ENCODE measurements at regions not wholly inside any gene's neighbourhood (a gene's known extent, or its start where the extent isn't known, plus 50 kb on each side); places are given as distances from the start of the nearest gene placed in this dataset.

DNA sequence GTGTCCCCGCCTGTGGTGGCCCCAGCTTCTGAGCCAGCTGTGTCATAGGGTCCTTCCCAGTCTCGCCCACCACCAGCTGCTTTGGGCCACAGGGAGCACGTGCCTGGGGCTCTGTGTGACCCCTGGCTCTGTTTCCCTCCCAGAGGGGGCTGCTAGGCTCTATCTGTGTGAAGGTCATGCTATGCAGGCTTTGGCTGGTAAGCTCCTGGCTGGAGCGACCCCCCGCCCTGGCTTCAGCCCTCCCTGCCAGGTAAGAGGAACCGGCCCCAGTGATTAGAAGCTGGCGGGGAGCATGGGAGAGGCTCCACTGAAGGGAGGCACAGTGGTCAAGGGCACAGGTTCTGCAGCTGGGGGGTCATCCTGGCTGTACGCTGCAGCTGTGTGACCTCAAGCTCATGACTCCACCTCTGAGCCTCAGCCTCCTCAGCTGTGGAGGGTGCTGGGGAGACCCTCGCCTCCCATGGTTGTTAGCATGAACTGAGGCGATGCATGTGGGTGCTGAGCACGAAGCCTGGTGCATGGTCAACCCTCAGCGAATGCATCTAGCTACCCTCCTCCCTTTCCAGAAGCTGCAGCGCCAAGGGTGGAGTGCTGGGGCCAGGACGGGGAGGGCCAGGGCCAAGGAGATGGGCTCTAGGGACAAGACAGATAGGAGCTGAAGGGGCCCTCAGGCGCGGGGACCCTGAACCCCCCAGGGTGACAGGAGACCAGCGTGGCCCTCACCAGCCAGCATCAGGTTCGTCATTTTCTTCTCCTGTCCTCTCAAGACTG is 163.8 kb upstream of the MVB12B start:
- Histone ChIP-seq H3K27ac (ENCODE audit: control insufficient read depth, insufficient read depth, low read length) (no peak overlapping the region), H3K9ac (ENCODE audit: control insufficient read depth, extremely low read depth, insufficient read depth, low read length) (no peak overlapping the region), H3K4me3 (ENCODE audit: control insufficient read depth in 2 of 3, extremely low read depth in 1 of 3, insufficient read depth in 2 of 3, low read depth in 1 of 3, low read length in 3 of 3) (no peak overlapping the region), H3K27me3 (ENCODE audit: control insufficient read depth, extremely low read depth, insufficient read depth, low read length) (no peaks in the 10 kb centered on the region), H2AFZ (ENCODE audit: control insufficient read depth, low read length) (no peak overlapping the region), H3K9me3 (ENCODE audit: control insufficient read depth, low read depth, low read length) (no peaks in the 10 kb centered on the region), H3K9me1 (ENCODE audit: control insufficient read depth, extremely low read depth, insufficient read depth, low read length) (no peaks in the 10 kb centered on the region), H4K20me1 (ENCODE audit: control insufficient read depth, extremely low read depth, insufficient read depth, low read length) (no peaks in the 10 kb centered on the region), H3K4me1 (ENCODE audit: control insufficient read depth, extremely low read depth, insufficient read depth, low read length) (no peaks in the 10 kb centered on the region), H3K36me3 (ENCODE audit: control insufficient read depth in 2 of 2, extremely low read depth in 1 of 2, insufficient read depth in 2 of 2, low read length in 2 of 2) (no peaks in the 10 kb centered on the region), H3K79me2 (ENCODE audit: control insufficient read depth, insufficient read depth, low read length) (no peaks in the 10 kb centered on the region), H3K4me2 (ENCODE audit: control insufficient read depth, extremely low read depth, insufficient read depth, low read depth, low read length) (no peak overlapping the region)
- TF ChIP-seq, protein P1, sequence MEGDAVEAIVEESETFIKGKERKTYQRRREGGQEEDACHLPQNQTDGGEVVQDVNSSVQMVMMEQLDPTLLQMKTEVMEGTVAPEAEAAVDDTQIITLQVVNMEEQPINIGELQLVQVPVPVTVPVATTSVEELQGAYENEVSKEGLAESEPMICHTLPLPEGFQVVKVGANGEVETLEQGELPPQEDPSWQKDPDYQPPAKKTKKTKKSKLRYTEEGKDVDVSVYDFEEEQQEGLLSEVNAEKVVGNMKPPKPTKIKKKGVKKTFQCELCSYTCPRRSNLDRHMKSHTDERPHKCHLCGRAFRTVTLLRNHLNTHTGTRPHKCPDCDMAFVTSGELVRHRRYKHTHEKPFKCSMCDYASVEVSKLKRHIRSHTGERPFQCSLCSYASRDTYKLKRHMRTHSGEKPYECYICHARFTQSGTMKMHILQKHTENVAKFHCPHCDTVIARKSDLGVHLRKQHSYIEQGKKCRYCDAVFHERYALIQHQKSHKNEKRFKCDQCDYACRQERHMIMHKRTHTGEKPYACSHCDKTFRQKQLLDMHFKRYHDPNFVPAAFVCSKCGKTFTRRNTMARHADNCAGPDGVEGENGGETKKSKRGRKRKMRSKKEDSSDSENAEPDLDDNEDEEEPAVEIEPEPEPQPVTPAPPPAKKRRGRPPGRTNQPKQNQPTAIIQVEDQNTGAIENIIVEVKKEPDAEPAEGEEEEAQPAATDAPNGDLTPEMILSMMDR (optimal IDR thresholded peaks at IDR 0.05 in 1 of 3, IDR thresholded peaks at IDR 0.05 in 1 of 3, conservative IDR thresholded peaks at IDR 0.05 in 1 of 3; ENCODE audit: extremely low read depth in 1 of 3, insufficient read depth in 2 of 3, low read length in 3 of 3) = no peak
- TF ChIP-seq EZH2 (IDR thresholded peaks at IDR 0.05; ENCODE audit: low read length) = no peak
- DNase-seq (ENCODE audit: low read depth, low spot score) (no peak), FAIRE-seq (no peak)
- dilution Hi-C loops (cut with MboI; ENCODE audit: extremely low pct_ligation_motif_present, low sequenced_read_pairs) = no loop called here

DNA sequence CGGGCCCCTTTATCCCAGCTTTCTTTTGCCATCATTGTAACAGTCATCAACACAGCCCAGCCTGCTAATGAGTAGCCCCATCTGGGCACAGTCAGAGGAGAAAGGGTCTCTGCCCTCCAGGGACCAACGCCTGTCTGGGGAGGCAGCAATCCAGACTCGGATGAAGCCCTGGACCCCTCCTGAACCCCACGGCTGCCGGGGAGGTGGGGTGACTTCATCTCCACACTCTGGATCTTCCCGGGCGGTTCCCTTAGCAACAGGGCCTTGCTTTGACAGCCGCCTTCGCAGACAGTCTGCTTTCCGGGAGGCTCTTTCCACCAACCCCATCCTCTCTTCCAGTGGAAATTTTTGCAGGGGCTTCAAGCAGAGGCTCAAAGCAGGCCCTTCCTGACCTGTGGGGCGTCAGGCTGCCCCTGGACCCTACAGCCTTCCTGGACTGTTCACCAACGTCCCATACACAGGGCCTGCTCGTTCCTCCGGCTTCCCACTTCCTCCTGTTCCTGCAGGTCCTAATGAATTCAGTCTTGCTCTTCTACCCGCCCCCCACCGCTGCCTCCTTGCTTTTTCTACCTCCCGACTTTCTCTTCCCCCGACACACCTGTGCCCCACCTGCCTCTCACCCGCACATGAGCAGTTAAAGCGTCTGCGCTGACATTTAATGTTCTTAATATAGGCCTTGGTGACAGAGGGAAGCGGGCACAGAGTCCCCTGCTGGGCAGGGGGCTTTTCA is 161.7 kb upstream of the MVB12B start:
- Histone ChIP-seq H3K4me2 (ENCODE audit: control insufficient read depth, extremely low read depth, insufficient read depth, low read depth, low read length) (no peak overlapping the region), H3K9me3 (ENCODE audit: control insufficient read depth, low read depth, low read length) (no peaks in the 10 kb centered on the region), H3K27ac (ENCODE audit: control insufficient read depth, insufficient read depth, low read length) (no peak overlapping the region), H3K9ac (ENCODE audit: control insufficient read depth, extremely low read depth, insufficient read depth, low read length) (no peak overlapping the region), H4K20me1 (ENCODE audit: control insufficient read depth, extremely low read depth, insufficient read depth, low read length) (no peaks in the 10 kb centered on the region), H2AFZ (ENCODE audit: control insufficient read depth, low read length) (no peak overlapping the region), H3K79me2 (ENCODE audit: control insufficient read depth, insufficient read depth, low read length) (no peaks in the 10 kb centered on the region), H3K36me3 (ENCODE audit: control insufficient read depth in 2 of 2, extremely low read depth in 1 of 2, insufficient read depth in 2 of 2, low read length in 2 of 2) (no peaks in the 10 kb centered on the region), H3K4me3 (ENCODE audit: control insufficient read depth in 2 of 3, extremely low read depth in 1 of 3, insufficient read depth in 2 of 3, low read depth in 1 of 3, low read length in 3 of 3) (no peak overlapping the region), H3K27me3 (ENCODE audit: control insufficient read depth, extremely low read depth, insufficient read depth, low read length) (no peaks in the 10 kb centered on the region), H3K9me1 (ENCODE audit: control insufficient read depth, extremely low read depth, insufficient read depth, low read length) (no peaks in the 10 kb centered on the region), H3K4me1 (ENCODE audit: control insufficient read depth, extremely low read depth, insufficient read depth, low read length) (no peaks in the 10 kb centered on the region)
- DNase-seq (ENCODE audit: low read depth, low spot score) (no peak), FAIRE-seq (no peak)
- TF ChIP-seq EZH2 (IDR thresholded peaks at IDR 0.05; ENCODE audit: low read length) = no peak
- dilution Hi-C loops (cut with MboI; ENCODE audit: extremely low pct_ligation_motif_present, low sequenced_read_pairs) = no loop called here
